HG02943 (cell line): ENCODE measurements at regions not wholly inside any gene's neighbourhood (a gene's known extent, or its start where the extent isn't known, plus 50 kb on each side); places are given as distances from the start of the nearest gene placed in this dataset.

Experiments used
- ATAC-seq: cut with Tn5 transposase; IDR thresholded peaks from one replicate; pipeline ENCODE4 v1.9.1; 2021; ENCODE audit warnings: mild to moderate bottlenecking, low read depth, moderate library complexity; ENCODE audit not compliant: unreplicated experiment

- no peak for ATAC-seq
These were observed 364.8 kb downstream of the SOCS6 start for GRCh38 chr18:70653671-70654070.

DNA sequence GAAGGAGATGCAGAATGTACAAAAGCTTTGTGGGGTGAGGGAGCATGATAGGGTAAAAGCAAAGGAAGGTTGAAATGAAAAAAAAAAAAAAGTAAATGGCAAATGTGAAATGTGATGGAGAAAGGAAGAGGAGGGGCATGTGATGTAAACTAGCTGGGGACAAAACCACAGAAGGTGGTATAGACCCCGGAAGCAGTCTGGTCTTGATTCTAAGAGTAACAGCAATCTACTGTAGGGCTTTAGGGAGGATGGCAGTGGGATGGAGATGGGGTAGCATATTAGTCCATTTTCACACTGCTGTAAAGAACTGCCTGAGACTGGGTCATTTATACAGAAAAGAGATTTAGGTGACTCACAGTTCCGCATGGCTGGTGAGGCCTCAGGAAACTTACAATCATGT, 362.0 kb downstream of the SOCS6 start:
- ATAC-seq: no peak

DNA sequence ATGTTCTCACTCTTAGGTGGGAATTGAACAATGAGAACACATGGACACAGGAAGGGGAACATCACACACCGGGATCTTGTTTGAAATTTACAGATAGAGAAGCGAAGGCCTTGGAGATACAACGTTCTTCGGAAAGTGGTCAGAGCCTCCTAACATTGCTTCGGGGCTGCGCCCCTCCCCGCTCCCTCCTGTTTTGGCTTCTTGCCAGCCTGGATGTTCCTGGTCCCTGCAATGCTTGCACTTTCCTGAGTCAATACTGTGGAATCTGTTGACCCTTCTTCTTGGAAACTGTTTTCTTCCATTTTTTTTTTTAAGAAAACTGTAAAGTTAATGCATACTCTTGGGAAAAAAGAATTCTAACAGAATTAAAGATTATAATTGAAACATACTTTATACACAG, 360.8 kb downstream of the SOCS6 start:
- ATAC-seq: no peak

- ATAC-seq: no peak
These were observed 357.1 kb downstream of the SOCS6 start for GRCh38 chr18:70645971-70646370.

GRCh38 chr18:70643812-70644211, 355.0 kb downstream of the SOCS6 start:
- no peak for ATAC-seq

DNA sequence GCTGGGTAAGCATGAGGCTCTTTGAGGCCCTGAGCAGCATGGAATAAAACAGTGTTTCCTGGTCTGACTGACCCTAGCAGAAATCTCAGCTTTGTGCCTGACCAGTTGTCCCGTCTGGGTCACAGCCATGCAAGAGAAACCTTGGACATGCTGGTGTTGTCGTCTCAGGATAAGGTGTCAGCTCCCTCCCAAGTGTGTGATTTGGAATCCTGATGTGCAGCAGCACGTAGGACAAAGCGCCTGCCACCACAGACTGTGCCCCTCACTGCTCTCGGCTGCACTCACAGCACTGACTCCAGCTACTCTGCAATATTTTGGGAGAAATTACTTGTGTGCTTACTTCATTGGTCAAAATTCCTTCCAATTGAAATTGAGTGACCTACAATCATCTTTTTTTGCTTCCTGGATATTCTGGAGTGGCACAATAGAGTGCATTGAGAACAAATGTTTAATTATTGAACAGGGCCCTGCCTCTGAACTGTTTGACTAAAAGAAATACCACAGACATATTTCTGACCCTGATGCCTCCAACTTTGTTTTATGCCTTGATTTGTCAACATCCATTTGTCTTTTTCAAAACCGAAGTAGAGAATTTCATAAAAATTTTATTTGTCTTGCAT, 352.4 kb downstream of the SOCS6 start:
- ATAC-seq: no peak

- ATAC-seq: no peak
These were observed 351.6 kb downstream of the SOCS6 start for GRCh38 chr18:70640336-70640887.

DNA sequence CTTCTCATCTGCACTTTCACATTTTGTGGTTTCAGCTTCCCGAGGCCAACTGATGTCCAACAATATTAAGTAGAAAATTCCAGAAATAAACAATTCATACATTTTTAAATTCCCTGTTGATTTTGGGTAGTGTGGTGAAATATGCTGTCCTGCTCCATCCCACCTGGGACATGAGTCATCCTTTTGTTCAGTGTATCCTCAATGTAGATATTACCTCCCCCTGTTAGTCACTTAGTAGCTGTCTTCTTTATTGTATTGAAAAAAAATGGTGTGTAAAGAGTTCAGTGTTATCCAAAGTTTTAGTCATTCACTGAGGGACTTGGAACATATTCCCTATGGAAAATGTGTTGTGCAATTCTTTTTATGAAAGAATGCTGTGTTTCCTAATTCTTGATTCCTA, 348.1 kb downstream of the SOCS6 start:
- no peak for ATAC-seq

GRCh38 chr18:70634576-70635147, 345.8 kb downstream of the SOCS6 start:
- no peak for ATAC-seq

DNA sequence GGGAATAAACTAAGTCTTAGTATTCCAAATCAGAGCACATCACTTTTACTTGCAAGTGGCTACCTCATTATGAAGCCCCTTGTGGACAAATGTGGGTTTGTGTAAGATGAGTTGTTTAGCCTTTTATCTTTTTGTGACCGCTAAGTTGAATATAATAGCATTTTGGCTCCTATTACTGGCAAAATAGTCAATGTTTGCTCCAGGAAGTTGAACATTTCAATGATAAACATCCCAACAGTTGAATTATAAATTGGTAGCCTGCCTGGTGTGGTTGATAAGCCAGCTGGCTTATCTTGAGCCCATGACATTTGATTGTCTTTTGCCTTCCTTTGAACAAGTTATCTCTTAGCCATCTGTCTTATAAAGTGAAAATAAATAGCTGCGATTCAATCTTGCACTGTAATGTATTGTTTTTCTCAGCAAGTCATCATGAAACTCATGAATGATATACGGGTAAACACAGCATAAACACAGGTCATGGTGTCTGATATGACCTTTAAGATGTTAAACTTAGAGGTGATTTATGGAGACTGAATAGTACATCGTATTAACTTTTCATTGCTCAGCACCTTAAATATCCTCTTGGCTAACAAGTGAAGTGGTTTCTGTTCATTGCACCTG, 338.4 kb downstream of the SOCS6 start:
- no peak for ATAC-seq

- no peak for ATAC-seq
These were observed 334.0 kb downstream of the SOCS6 start for GRCh38 chr18:70622622-70623419.

DNA sequence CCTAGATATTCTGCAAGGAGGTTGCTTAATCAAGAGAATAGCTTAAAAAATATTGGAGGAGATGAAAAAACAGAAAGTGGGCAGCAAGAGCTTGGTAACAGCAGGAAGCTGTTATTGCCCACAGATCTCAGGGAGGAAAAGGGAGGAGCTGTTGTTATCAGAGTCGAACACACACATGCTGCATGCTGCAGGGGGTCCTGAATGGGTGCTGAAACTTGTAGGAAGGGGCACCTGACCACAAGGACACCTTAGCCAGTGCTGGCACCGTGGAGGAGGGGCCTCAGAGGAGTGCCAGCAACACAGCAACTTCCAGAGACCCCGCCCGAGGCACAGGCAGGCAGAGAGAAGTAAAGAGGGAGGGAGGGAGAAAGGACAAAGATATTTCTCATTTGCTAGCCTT, 332.9 kb downstream of the SOCS6 start:
- no peak for ATAC-seq

DNA sequence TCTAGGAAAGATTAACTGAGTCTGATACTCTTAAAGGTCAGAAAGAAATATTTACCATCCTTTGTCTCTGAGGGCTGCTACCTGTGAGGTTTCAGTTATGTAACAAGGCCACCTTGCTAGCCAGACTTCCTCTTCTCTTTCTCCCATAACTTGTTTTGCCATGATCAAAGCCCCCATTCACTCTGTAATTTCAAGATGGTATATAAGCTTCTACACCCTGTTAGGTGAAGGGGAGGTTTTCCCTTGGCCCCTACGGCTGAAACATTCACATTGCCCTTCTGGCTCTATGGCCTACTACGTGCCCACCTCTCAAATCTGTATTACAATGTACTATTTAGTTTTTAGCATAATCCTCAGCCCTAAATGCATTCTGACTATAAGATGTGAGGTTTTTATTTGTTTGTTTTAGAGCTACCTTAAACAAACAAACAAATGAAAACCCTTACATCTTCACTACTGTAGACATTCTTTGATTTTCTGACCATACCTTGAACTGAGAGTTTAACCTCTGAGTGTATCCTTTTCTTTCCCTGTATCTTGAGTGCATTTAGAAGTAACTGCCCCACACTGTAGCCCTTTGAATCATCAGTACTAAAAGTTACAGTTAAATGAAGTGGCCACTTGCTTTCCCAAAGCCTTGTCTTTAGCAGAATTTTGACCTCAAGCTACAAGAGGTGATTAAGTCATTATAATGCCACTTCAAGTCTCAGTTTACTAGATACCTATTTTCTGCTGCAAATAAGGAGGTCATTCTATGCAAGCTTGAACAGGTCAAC, 332.2 kb downstream of the SOCS6 start:
- no peak for ATAC-seq

DNA sequence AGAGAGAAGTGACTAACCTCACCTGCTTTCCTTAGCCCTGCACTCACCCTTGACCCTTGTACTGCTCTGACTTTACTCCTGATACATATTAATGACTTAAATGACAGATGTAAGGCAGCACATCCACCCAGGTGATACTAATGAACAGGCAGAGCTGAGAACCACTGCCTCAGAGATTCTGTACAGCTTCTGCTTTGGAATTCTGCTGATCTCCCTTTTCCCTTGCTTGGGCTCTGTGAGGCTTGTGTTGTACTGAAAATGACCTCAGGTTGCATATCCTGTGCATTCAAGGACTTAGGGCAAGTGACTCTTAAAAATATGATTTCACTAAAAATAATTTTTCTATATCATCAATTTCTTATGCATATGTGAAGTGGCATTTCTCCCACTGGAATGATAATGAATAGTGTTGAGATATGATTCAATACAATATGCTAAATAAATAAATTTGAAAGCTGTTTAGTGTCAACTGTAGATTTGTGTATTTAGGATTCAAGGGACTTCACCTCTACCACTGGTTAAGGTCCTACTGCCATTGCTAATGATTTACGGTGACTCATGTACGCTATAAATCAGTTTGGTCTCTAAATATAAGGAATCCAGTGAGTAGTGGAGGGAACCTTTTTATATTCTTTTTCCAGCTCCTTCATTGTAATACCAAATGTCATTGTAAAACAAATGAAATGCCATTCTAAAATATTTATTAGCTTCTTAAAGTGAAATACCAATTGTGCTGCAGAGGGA, 328.3 kb downstream of the SOCS6 start:
- no peak for ATAC-seq

- ATAC-seq: no peak
These were observed 311.5 kb downstream of the SOCS6 start for GRCh38 chr18:70600225-70600925.

GRCh38 chr18:70598406-70598805, 309.6 kb downstream of the SOCS6 start:
- ATAC-seq: no peak

DNA sequence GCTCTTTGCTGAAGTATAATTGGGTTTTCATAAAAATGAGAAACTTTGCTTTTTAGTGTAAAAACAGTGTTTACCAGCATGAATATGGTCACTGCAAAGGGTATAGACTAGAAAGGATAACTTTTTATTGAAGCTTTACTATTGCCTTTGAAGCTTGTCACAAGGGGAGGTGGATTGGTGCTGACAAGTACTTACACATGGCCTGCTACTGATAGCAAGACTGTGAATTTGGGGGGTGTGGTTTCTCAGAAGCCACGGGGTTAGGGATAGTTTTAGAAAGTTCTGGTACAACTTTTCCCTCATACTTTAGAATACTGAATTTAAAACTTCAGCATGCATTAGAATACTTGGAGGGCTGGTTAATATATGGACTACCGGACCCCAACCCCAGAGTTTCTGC, 294.1 kb downstream of the SOCS6 start:
- no peak for ATAC-seq

DNA sequence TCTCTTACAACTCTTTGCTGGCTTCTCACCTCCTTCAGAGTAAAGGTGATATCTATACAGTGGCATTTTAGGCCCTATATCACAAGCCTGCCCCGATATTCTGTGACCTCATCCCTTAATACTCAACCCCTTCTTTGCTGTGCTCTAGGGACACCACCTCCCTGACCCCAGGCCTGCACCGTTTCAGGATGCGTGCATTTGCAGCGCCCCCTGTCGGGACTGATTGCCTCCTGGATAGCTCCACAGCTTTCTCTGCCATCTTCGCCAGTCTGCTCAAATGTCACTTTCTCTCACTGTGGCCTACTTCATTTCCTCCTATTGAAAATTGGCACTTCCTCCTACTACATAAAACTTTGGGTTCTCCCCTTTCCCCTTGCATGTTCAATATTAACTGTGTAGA, 289.6 kb downstream of the SOCS6 start:
- no peak for ATAC-seq

DNA sequence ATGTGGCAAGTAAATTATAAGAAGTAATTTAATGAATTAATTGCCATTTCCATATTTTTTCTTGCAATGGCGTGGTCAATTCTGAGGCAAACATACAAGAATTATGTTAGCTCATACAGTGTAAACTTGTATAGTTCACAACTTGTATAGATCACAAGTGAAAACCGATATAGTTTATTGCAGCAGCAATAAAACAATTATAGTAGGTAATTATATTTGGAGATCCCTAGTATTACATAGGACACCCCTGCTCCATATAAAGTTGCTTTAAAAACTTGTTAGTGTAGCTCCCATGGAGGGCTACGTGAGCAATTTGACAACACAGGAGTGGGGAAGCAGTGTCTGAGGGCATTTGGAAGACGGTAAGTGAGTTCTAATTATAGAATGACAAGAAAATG, 288.2 kb downstream of the SOCS6 start:
- ATAC-seq: no peak
